ENCODE measurements at regions not wholly inside any gene's neighbourhood (a gene's known extent, or its start where the extent isn't known, plus 50 kb on each side); places are given as distances from the start of the nearest gene placed in this dataset.

- no peaks in the 10 kb centered on the region for H3K9me3 Mint-ChIP-seq
- no peak for TF ChIP-seq CTCF (IDR thresholded peaks at IDR 0.05)
- H3K4me3 Mint-ChIP-seq, result no peak overlapping the region
- H3K4me1 Mint-ChIP-seq (ENCODE audit: low read depth), result peaks cover 2% of the 10 kb centered on the region
- ChIA-PET CTCF (no interaction called here), POLR2A (no interaction called here)
- H3K27me3 Mint-ChIP-seq, result peaks cover 3% of the 10 kb centered on the region
- H3K27ac Mint-ChIP-seq, result no peak overlapping the region
- no peaks in the 10 kb centered on the region for H3K36me3 Mint-ChIP-seq (ENCODE audit: low read depth)
- ATAC-seq (no peak), DNase-seq (no peak)
- intact Hi-C loops (cut with micrococcal nuclease), result no loop called here
Observed at GRCh38 chr9:30967476-30967875, 1417.0 kb upstream of the ACO1 start.

GRCh38 chr9:30970186-30970585 lies 1414.3 kb upstream of the ACO1 start:
- Mint-ChIP-seq H3K36me3 (ENCODE audit: low read depth) (no peaks in the 10 kb centered on the region), H3K27ac (no peak overlapping the region), H3K9me3 (no peaks in the 10 kb centered on the region), H3K4me3 (no peak overlapping the region), H3K4me1 (ENCODE audit: low read depth) (peaks cover 2% of the 10 kb centered on the region), H3K27me3 (peaks cover 3% of the 10 kb centered on the region)
- ChIA-PET POLR2A (no interaction called here), CTCF (no interaction called here)
- DNase-seq (no peak), ATAC-seq (no peak)
- intact Hi-C loops (cut with micrococcal nuclease), result no loop called here
- no peak for TF ChIP-seq CTCF (IDR thresholded peaks at IDR 0.05)

GRCh38 chr9:30970812-30971211 lies 1413.6 kb upstream of the ACO1 start:
- TF ChIP-seq CTCF (IDR thresholded peaks at IDR 0.05), result no peak
- H3K27ac Mint-ChIP-seq, result no peak overlapping the region
- ChIA-PET POLR2A (no interaction called here), CTCF (no interaction called here)
- peaks cover 2% of the 10 kb centered on the region for H3K4me1 Mint-ChIP-seq (ENCODE audit: low read depth)
- DNase-seq, result no peak
- H3K4me3 Mint-ChIP-seq, result no peak overlapping the region
- peaks cover 3% of the 10 kb centered on the region for H3K27me3 Mint-ChIP-seq
- intact Hi-C loops (cut with micrococcal nuclease), result no loop called here
- H3K36me3 Mint-ChIP-seq (ENCODE audit: low read depth), result no peaks in the 10 kb centered on the region
- no peaks in the 10 kb centered on the region for H3K9me3 Mint-ChIP-seq
- no peak for ATAC-seq

- ChIA-PET CTCF (no interaction called here), POLR2A (no interaction called here)
- TF ChIP-seq CTCF (IDR thresholded peaks at IDR 0.05), result no peak
- H3K27ac Mint-ChIP-seq, result no peak overlapping the region
- peaks cover 2% of the 10 kb centered on the region for H3K4me1 Mint-ChIP-seq (ENCODE audit: low read depth)
- H3K27me3 Mint-ChIP-seq, result no peaks in the 10 kb centered on the region
- no peak for DNase-seq
- no peak overlapping the region for H3K4me3 Mint-ChIP-seq
- intact Hi-C loops (cut with micrococcal nuclease), result no loop called here
- no peaks in the 10 kb centered on the region for H3K36me3 Mint-ChIP-seq (ENCODE audit: low read depth)
- no peak for ATAC-seq
- H3K9me3 Mint-ChIP-seq, result no peaks in the 10 kb centered on the region
Observed at GRCh38 chr9:30972654-30973053, 1411.8 kb upstream of the ACO1 start.

- H3K4me3 Mint-ChIP-seq, result no peak overlapping the region
- intact Hi-C loops (cut with micrococcal nuclease), result no loop called here
- no peak for TF ChIP-seq CTCF (IDR thresholded peaks at IDR 0.05)
- CTCF ChIA-PET, result no interaction called here
- no peaks in the 10 kb centered on the region for H3K4me1 Mint-ChIP-seq (ENCODE audit: low read depth)
- H3K36me3 Mint-ChIP-seq (ENCODE audit: low read depth), result no peaks in the 10 kb centered on the region
- H3K9me3 Mint-ChIP-seq, result peaks cover 2% of the 10 kb centered on the region
- no peak for ATAC-seq
- POLR2A ChIA-PET, result no interaction called here
- H3K27me3 Mint-ChIP-seq, result peaks cover 6% of the 10 kb centered on the region
- no peak overlapping the region for H3K27ac Mint-ChIP-seq
- no peak for DNase-seq
Observed at GRCh38 chr9:30977965-30978364, 1406.5 kb upstream of the ACO1 start.
